ENCODE measurements at regions not wholly inside any gene's neighbourhood (a gene's known extent, or its start where the extent isn't known, plus 50 kb on each side); places are given as distances from the start of the nearest gene placed in this dataset.

DNA sequence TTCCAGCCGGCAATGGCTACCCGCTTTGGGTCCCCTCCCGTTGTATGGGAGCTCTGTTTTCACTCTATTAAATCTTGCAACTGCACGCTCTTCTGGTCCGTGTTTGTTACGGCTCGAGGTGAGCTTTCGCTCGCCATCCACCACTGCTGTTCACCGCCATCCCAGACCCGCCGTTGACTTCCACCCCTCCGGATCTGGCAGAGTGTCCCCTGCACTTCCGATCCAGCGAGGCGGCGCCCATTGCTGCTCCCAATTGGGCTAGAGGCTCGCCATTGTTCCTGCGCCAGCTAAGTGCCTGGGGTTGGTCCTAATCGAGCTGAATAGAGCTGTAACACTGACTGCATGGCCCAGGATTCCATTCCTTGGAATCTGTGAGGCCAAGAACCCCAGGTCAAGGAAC lies 359.9 kb downstream of the CTTN start:
- TF ChIP-seq, protein P1, sequence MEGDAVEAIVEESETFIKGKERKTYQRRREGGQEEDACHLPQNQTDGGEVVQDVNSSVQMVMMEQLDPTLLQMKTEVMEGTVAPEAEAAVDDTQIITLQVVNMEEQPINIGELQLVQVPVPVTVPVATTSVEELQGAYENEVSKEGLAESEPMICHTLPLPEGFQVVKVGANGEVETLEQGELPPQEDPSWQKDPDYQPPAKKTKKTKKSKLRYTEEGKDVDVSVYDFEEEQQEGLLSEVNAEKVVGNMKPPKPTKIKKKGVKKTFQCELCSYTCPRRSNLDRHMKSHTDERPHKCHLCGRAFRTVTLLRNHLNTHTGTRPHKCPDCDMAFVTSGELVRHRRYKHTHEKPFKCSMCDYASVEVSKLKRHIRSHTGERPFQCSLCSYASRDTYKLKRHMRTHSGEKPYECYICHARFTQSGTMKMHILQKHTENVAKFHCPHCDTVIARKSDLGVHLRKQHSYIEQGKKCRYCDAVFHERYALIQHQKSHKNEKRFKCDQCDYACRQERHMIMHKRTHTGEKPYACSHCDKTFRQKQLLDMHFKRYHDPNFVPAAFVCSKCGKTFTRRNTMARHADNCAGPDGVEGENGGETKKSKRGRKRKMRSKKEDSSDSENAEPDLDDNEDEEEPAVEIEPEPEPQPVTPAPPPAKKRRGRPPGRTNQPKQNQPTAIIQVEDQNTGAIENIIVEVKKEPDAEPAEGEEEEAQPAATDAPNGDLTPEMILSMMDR (IDR thresholded peaks at IDR 0.05; ENCODE audit: insufficient read depth, low read depth, low read length, missing control alignments): no peak
- no peak for DNase-seq (ENCODE audit: low read depth)
- H3K4me3 ChIP-seq (ENCODE audit: low read length): no peak overlapping the region

GRCh38 chr11:70759846-70760245 lies 361.5 kb downstream of the CTTN start:
- no peak overlapping the region for H3K4me3 ChIP-seq (ENCODE audit: low read length)

GRCh38 chr11:70760416-70761020 lies 362.2 kb downstream of the CTTN start:
- H3K4me3 ChIP-seq (ENCODE audit: low read length): no peak overlapping the region
- TF ChIP-seq, protein P1 (IDR thresholded peaks at IDR 0.05; ENCODE audit: insufficient read depth, low read depth, low read length, missing control alignments): no peak
- peak; percentile 4 for DNase-seq (ENCODE audit: low read depth)

More at GRCh38 chr11:70759846-70760245, 361.5 kb downstream of the CTTN start:
- DNase-seq (ENCODE audit: low read depth): no peak
- TF ChIP-seq, protein P1 (IDR thresholded peaks at IDR 0.05; ENCODE audit: insufficient read depth, low read depth, low read length, missing control alignments): no peak

GRCh38 chr11:70761094-70761907 lies 363.0 kb downstream of the CTTN start:
- TF ChIP-seq, protein P1 (IDR thresholded peaks at IDR 0.05; ENCODE audit: insufficient read depth, low read depth, low read length, missing control alignments): no peak
- no peak overlapping the region for H3K4me3 ChIP-seq (ENCODE audit: low read length)

DNA sequence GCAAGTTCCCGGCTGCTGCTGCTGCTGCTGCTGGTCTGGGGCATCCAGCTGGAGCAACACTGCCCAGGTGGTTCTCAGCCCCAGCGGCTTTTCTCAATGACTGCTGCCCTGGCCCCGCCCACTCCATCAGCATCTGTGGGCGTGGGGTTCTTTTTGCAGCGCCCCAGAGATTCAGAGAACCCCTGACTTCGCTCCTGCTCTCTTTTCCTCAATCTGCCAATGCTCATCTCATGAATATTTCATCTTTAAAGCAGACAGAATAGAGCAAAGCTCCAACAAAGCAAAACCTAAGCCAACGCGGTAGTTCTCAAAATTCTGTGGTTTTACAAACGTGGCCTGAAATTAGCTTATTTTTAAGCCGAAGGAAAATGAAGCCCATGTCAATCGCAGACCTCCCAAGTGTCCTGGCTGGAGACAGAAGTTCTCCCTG lies 363.6 kb downstream of the CTTN start:
- H3K4me3 ChIP-seq (ENCODE audit: low read length): no peak overlapping the region
- TF ChIP-seq, protein P1 (IDR thresholded peaks at IDR 0.05; ENCODE audit: insufficient read depth, low read depth, low read length, missing control alignments): no peak
- DNase-seq (ENCODE audit: low read depth): no peak

More at GRCh38 chr11:70761094-70761907, 363.0 kb downstream of the CTTN start:
- no peak for DNase-seq (ENCODE audit: low read depth)

- TF ChIP-seq, protein P1 (IDR thresholded peaks at IDR 0.05; ENCODE audit: insufficient read depth, low read depth, low read length, missing control alignments): no peak
- DNase-seq (ENCODE audit: low read depth): no peak
These were observed 364.5 kb downstream of the CTTN start for GRCh38 chr11:70762810-70763209.

More at GRCh38 chr11:70762810-70763209, 364.5 kb downstream of the CTTN start:
- H3K4me3 ChIP-seq (ENCODE audit: low read length): no peak overlapping the region

All from epithelial cell of esophagus (primary cell).